Tibial nerve (tissue), 4 donors: ENCODE measurements at regions not wholly inside any gene's neighbourhood (a gene's known extent, or its start where the extent isn't known, plus 50 kb on each side); places are given as distances from the start of the nearest gene placed in this dataset.

Experiments used
- EP300 ChIP-seq, 2 donors: sonication (generic); formaldehyde crosslinking; IDR thresholded peaks; one replicate each; pipeline ENCODE4 v1.6.1; 2017; ENCODE audit warnings: antibody characterized with exemption in 2 of 2, mild to moderate bottlenecking in 1 of 2
- POLR2A ChIP-seq, 2 donors: fragments of 450-650 bp; IDR thresholded peaks; one replicate each; pipeline ENCODE4 v1.6.1; 2017; ENCODE audit warnings: antibody characterized with exemption in 2 of 2, mild to moderate bottlenecking in 2 of 2, moderate library complexity in 2 of 2
- TF ChIP-seq, protein P1 (sequence below), 5 experiments: fragments of 200-600 bp in 3 of 5; fragments of 450-650 bp in 2 of 5; sonication (generic) in 3 of 5; IDR thresholded peaks; one replicate each; pipeline ENCODE4 v1.5.1; 2016 to 2019; ENCODE audit warnings: antibody characterized with exemption in 5 of 5, mild to moderate bottlenecking in 3 of 5, moderate library complexity in 2 of 5

DNA sequence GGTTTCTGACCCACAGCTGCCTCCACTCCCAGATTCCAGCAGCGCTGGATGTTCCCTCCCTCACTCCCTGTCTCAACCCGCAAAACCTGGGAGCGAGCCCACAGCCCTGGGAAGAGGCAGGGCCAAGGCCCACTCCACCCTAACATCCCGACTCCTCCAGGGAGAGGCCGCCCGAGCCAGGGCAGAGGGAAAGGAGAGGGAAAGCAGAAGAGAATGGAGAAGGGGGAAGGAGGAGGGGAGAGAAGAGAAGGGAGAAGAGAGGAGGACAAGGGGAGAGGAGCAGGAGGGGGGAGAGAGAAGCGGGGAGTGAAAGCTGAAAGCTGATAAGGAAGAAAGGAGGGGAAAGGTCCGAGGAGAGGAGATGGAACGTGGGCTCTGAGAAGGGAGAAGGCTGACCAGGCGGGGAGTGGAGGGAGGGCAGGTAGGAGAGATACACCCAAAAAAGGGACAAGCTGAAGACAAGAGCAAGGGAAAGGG lies 120.2 kb upstream of the PJA1 start:
- TF ChIP-seq, protein P1, sequence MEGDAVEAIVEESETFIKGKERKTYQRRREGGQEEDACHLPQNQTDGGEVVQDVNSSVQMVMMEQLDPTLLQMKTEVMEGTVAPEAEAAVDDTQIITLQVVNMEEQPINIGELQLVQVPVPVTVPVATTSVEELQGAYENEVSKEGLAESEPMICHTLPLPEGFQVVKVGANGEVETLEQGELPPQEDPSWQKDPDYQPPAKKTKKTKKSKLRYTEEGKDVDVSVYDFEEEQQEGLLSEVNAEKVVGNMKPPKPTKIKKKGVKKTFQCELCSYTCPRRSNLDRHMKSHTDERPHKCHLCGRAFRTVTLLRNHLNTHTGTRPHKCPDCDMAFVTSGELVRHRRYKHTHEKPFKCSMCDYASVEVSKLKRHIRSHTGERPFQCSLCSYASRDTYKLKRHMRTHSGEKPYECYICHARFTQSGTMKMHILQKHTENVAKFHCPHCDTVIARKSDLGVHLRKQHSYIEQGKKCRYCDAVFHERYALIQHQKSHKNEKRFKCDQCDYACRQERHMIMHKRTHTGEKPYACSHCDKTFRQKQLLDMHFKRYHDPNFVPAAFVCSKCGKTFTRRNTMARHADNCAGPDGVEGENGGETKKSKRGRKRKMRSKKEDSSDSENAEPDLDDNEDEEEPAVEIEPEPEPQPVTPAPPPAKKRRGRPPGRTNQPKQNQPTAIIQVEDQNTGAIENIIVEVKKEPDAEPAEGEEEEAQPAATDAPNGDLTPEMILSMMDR (IDR thresholded peaks at IDR 0.05): no peak
- TF ChIP-seq POLR2A (IDR thresholded peaks at IDR 0.05) (no peak), EP300 (IDR thresholded peaks at IDR 0.05) (no peak)
